ENCODE measurements at regions not wholly inside any gene's neighbourhood (a gene's known extent, or its start where the extent isn't known, plus 50 kb on each side); places are given as distances from the start of the nearest gene placed in this dataset.

DNA sequence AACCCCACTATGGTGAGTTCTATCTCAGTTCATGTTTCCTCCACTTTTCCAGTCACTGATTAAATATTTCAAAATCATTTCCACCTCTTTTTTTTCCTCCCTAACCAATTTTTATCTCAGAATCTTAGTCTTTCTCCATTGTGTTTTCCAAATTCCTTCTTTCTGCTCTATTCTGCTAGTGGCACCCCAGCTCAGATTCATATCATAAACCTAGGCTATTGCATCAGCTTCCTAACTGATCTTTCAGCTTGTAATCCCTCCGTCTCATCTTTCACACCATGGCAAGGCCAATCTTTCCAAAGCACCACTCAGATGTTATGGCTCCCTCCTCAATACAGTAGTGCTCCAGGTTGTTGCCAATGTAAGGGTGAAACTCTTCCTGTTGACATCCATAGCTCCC, 631.9 kb downstream of the PLPP3 start:
- in situ Hi-C loops (cut with MboI; ENCODE audit: low sequenced_read_pairs), result no loop called here

DNA sequence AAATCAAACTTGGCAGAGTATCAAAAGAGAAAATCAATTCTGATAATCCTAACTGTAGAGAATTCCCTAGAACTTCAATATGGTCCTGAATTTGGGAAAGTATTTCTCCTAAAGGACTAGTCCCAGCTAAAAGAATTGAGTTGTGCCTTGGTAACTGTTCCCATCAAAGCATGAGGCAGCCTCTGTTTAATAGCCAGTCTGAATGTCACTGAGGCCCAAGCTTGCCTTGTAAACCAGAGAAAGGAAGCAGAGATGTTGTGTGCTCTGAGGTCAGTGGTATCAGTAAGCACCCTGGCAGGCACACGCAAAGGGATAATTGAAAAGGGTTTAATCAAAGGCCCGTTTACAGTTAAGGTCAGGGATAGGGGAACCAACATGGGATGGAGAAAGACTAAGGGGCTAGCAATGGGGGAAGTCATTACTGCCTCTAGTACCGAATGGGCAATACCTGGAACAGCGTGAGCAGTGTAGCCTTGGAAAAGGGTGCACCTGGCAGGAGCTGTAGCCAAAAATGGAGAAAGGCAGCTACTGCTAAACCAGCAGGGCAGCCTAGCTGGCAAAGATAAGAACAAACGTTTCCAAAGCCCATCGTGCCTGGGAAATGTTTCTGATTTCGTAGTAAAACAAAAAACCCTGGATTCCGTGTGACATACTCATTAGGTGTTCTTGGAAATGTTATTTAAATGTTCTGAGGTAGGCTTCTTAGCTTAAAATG, 635.5 kb downstream of the PLPP3 start:
- in situ Hi-C loops (cut with MboI; ENCODE audit: low sequenced_read_pairs), result no loop called here

DNA sequence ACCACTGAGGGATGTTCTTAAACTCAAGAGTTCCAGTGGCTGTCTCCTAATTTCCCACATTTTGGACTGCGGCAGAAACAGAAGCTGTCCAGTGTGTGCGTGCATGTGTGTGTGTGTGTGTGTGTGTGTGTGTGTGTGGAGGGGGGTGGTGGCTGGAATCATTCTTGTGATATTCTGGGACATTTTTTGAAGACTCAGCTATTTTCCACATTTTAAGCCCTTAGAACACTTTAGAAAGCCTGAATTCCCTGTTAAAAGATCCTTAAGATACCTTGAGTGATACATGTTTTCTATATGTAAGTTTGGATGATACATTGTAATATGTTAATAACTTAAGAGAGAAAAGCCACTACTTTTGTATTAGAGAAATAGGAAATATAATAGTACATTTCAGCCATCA, 636.4 kb downstream of the PLPP3 start:
- in situ Hi-C loops (cut with MboI; ENCODE audit: low sequenced_read_pairs), result no loop called here

DNA sequence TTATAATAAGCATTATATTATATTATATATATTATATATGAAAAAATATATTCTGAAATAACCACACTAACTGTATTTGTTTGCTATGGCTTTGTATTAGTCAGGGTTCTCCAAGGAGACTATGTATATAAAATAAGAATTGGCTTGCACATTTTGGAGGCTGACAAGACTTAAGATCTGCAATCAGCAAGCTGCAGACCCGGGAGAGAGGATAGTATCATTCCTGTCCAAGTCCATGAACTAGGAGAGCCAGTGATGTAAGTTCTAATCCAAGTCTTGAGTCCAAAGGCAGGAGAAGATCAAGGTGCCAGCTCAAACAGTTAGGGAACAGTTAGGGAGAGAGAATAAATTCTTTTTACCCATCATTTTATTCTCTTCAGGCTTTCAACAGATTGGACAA, 639.5 kb downstream of the PLPP3 start:
- in situ Hi-C loops (cut with MboI; ENCODE audit: low sequenced_read_pairs), result no loop called here

DNA sequence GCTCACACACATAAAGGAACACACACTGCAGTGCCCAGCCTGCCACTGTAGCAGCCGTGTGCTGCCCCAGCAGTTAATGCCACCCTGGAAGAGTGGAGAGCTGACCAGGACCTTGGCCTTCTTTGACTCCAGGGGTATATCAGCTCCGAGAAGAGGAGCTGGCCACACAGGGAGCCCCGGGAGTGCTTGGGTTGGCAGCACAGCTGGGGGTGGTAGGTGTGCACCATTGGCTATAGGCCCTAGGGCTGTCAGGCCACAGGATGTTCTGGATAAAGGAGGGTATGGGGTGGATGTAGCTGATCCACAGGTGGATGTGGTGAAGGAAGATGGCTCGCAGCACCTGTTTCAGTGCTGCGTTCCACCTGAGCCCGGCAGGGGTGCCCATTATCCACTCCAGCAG, 640.5 kb downstream of the PLPP3 start:
- in situ Hi-C loops (cut with MboI; ENCODE audit: low sequenced_read_pairs), result no loop called here

DNA sequence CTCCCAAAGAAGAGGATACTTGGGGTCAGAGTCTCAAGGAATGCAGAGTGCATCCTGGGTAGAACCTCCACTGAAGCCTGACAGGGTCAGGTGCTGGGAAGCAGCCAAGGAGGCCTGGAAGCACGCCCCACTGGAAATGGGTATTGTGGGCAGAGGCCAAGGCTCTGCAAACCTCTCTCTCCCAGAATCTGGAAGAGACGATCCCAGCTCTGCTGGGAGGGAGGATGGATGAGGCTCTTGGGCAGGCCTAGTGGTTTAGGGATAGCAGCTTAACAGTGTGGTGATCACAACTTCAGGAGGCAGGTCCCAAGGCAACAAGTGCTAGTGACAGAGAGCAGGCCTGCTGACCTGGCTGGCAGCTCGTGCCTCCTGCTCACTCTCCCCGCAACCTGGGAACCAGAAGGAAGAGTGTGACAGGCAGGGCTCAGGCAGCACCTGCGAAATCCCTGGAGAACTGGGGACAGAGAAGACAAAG, 641.0 kb downstream of the PLPP3 start:
- in situ Hi-C loops (cut with MboI; ENCODE audit: low sequenced_read_pairs), result no loop called here

DNA sequence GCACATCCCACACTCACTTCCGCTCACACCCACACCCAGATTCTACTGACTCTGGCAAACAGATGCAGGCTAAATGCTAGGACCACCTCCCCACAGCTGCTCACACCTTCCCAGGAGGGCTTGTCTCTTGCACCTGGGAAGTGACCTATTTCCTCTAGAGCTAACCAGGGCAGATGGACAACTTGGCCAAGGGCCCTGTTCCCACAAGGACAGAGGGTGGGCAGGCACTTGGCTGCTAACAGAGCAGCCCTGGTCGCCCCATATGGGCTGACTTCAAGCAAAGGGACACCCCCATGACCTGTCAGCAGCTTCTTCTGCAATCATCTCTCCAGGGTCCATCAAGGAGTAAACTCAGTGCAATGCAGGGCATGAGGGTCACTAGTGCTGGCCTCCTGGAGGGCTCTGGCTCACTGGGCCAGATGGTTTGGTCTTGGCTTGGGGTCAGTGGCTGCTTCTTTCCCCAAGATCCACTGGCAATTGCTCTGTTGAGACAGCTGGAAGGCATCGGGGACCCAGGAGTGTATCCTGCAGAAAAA, 641.5 kb downstream of the PLPP3 start:
- in situ Hi-C loops (cut with MboI; ENCODE audit: low sequenced_read_pairs), result no loop called here

DNA sequence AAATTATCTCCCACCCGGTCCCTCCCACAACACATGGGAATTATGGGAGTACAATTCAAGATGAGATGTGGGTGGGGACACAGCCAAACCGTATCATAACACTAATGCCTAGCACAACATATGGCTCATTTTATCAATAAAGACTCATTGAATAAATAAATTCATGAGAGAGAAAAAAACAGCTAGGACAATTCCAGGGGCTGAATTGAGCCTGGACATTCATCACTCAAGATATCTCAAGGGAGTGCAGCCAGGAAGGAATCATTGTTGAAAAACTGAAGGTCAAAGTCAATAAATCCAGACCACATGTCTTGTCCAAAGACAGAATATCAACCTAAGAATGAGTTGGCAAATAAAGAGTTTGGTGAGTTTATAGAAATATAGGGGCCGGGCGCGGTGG, 644.1 kb downstream of the PLPP3 start:
- in situ Hi-C loops (cut with MboI; ENCODE audit: low sequenced_read_pairs), result no loop called here

DNA sequence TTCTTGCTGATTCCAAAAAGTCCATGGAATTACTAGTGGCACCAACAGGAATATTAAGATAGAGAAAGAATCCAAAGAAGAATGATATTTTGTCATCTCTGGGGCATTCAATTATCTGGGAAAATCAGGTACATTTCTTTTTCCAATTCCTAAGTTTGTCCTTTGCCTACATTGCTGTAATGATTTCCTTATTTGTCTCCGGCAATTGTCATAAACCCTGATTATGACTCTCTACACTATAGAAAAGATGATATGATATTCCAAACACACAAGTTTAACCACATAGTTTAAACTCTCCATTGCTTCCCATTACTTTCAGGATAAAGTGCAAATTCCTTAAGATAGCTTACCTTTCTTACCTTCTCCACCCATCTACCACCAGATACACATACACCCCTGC, 647.0 kb downstream of the PLPP3 start:
- in situ Hi-C loops (cut with MboI; ENCODE audit: low sequenced_read_pairs), result no loop called here

DNA sequence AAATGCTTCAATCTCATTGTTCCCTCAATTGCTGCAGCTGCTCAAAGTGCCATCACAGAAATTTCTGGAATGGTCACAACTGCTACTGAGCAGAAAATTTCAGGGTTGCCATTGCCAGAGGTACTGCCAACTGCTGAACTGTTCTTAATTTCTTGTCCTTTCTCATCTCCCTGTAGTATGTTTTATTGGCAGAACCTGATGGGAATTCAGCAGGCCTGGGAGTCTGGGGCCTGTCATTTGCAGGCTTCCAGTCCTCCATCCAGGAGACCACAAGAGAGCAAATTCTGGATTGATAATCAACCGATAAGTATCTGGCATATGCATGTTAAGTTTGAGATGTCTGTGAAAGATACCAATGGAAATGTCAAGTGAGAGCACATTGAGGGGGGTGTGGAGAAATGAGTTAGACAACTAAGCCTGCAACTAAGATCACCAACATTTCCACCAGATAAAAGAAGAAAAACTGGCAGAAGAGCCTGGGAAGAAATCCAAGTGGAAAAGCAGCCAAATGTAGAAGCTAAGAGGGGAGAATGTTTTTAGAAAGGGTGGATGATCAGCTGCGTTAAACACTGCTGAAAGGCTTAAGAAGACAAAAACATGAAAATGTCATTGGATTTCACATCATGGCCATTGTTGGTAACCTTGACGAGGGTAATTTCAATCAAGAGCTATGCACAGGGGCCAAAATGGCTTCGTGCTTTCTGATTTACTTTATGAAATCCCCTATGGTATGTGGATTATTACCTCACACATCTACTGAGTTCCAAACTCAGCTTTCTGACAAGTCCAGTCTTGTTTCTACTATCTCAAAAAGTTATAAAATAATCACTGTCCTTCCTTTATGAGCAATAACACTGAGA, 648.1 kb downstream of the PLPP3 start:
- in situ Hi-C loops (cut with MboI; ENCODE audit: low sequenced_read_pairs), result no loop called here

DNA sequence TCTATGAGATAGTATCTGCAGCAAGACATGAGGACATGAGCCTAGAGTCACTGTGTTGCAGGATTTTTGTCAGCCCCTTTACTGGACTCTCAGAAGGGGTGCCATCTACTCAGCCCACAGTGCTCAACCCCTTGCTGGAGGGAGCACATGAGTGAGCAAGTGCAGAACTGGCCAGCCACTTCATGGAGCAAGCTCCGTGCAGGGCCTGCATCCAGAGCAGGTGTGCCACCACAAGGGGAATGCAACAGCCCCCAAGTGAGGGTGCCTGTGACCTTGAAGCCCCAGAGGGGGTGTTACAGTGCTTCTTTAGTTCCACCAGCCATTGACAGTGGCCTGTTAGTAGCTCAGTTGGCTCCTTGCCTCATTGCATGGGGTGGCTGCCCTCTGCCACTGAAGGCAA, 649.7 kb downstream of the PLPP3 start:
- in situ Hi-C loops (cut with MboI; ENCODE audit: low sequenced_read_pairs), result no loop called here

DNA sequence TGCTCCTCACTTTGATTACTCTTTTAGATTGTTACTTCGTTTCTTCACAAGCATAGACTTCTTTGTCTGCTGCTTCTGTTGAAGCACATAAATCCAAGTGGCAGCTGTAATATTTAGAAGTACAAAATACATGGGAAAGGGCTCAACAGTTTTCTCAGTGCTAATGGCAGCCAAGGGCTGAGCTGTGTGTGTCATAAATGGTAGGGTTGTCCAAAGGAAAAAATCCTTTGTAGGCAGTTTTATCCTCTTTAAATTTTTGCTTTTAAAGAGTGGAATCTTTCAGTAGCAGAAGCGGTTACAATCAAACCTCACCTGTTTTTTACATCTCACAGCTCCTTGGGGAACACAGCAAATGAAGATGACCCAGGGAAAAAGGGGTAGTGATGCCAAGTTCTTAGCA, 650.8 kb downstream of the PLPP3 start:
- in situ Hi-C loops (cut with MboI; ENCODE audit: low sequenced_read_pairs), result no loop called here

DNA sequence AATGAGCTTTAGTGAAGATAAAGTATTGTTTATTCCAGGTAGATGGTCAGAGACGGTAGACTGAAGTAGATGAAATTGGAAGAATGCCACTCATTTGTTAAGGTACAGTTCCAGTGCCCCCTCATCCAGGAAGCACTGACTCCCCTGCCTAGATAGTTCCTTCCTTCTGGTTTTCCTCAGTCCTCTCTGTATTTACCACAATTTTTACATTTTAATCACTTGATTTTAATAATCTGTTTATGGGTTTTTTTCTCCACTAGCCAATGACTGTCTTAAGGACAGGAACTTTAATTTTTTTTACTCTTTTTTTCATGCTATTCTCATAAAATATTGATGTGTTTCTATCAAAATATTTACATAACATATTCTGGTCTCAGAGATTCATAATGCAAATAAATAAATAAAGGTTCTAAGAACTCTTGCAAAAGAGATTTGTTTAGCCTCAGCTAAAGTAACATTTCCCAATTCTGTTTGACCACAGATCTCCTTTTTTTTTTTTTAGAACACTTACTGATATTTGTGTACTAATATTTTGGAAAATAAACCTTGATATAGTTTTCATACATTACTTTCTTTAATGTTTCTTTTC, 651.6 kb downstream of the PLPP3 start:
- in situ Hi-C loops (cut with MboI; ENCODE audit: low sequenced_read_pairs), result no loop called here

DNA sequence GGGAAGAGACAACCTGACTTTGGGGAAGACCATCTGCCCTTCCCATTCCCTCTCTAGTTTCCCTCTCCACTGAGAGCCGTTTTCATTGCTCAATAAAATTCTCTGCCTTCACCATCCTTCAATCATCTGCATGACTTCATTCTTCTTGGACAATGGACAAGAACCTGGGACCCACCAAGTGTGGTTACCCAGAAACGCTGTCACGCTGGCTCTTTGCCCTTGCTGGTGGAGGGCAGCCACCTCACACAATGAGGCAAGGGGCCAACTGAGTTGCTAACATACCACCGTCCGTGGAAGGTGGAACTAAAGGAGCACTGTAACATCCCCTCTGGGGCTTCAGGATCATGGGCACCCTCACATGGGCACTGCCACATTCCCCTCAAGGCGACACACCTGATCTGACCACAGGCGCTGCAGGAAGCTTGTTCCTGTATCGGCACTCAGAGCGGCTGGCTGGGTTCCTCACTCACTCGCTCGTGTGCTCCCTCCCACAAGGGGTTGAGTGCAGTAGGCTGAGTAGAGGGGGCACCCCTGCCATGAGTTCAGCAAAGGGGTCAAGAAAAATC, 652.4 kb downstream of the PLPP3 start:
- in situ Hi-C loops (cut with MboI; ENCODE audit: low sequenced_read_pairs), result no loop called here

DNA sequence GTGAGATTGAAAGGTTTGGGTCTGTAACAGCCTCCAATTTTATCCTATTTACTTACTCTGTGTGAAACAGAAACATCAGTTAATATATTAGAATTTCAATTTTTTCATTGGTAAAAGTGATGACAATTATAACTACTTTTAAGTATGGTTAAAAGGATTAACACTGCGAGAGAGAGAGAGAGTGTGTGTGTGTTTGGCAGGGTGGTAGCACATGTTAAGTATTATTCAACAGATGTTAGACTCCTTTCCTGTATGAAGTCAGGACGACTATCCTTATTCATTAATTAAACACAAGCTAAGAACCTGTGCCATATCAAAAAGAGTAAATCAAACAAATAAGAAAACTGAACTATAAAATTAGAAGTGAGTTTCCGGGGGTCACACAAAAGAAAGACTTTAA, 662.5 kb downstream of the PLPP3 start:
- in situ Hi-C loops (cut with MboI; ENCODE audit: low sequenced_read_pairs), result no loop called here

DNA sequence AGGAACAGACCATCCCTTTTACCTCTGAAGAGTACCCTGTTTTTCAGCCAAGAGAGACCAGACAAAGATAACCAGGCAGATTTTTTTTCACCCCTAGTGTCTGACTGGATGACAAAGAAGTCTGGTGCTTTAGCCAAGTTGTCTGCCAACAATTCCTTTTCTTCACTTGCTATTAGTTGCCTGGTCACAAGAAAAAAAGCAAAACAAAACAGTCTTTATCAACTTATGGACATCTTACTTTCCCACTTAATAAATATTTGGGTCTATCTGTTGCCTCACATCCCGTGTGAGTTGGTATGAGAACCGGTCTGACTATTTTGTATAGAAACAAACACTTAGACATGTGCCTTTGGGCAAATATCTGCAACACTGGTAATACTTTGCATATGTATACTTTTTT, 662.9 kb downstream of the PLPP3 start:
- in situ Hi-C loops (cut with MboI; ENCODE audit: low sequenced_read_pairs), result no loop called here

DNA sequence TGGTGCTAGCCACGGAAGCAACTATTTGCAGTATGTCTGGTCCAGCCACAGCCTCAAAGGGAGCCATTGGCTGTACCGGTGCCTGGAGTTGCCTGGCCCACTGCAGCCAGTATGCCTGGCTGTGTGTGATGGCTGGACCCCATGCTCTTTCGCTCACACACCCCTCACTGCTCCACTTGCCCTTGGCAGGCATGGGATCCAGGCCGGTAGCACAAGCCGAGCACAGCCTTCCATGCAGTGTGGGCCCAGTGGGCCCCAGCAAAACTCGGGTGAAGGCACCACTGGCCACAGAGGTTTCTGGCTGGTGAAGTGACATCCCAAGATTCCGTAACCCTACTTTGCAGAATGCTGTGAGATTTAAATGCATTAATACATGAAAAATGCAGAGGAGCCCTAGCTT, 665.8 kb downstream of the PLPP3 start:
- in situ Hi-C loops (cut with MboI; ENCODE audit: low sequenced_read_pairs), result no loop called here

DNA sequence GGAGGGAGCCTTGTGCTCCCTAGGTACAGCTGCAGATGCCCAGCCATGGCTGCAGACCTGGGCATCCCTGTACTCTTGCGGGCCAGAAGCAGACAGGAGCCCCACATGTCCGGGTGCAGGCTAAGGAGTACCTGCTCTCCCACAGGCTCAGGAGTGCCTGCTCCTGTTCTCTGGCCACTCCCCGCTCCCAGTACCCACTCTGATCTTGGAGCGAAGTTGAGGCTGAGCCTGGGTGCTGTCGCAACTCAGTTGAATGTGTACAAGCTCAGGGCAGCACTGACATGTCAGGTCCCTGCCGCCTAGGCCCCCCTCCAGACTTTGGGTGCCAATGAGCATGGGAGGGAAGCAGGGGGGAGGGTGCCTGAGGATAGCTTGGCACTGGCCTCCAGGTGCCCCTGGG, 666.9 kb downstream of the PLPP3 start:
- in situ Hi-C loops (cut with MboI; ENCODE audit: low sequenced_read_pairs), result no loop called here

DNA sequence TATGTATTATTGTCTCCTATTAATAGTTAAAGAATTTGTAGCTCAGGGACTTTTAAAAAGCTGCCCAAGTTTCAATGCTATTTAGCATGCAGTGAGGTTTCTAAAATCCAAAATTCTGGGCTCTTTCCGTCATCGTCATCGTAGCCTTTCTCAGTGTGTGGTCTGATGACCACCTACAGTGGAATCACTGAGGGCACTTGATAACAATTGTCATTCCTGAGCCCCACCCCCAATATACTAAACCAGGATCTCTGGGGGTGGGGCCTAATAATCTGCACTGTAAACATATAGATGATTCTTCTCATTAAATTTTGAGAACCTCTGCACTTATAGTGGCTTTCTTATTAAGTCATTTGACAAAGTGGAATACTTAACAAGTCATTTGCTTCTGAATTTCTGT, 674.8 kb downstream of the PLPP3 start:
- in situ Hi-C loops (cut with MboI; ENCODE audit: low sequenced_read_pairs), result no loop called here

DNA sequence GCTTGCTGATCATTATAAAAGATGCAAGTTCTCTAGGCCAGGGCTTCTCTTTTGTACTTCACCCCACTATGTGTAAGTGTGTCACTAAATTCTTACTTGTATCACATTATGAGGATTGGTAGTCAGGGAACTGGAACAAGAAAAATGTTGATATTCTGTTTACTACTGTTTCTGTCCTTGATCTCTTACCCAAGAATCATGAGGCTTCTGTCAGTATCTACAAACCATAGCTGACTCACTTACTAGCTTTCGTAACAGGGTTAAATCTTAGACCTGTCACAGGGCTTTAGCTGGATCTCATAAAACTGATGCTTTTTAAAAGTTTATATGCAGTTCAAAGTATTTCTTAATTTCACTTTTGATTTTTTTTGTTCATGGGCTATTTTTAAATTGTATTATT, 681.2 kb downstream of the PLPP3 start:
- in situ Hi-C loops (cut with MboI; ENCODE audit: low sequenced_read_pairs), result no loop called here

DNA sequence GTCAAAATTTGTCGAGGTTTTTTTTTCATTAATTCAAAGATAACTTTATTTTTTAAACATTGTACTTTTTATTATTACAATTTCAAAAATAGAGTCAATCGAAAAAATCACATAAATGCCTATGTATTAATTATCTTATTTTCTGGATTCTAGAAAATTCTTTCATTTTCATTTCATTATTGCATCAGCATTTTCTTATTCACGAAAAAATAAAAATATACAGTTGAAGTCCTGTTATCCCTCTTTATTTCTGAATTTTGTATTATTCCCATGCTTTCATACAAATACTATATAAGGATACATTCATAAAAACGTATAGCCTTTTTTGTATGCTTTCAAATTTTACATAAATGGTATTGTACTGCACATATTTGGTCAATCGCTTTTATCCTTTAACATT, 681.0 kb upstream of the USP24 start:
- in situ Hi-C loops (cut with MboI; ENCODE audit: low sequenced_read_pairs), result no loop called here
